ENCODE measurements at regions not wholly inside any gene's neighbourhood (a gene's known extent, or its start where the extent isn't known, plus 50 kb on each side); places are given as distances from the start of the nearest gene placed in this dataset.

DNA sequence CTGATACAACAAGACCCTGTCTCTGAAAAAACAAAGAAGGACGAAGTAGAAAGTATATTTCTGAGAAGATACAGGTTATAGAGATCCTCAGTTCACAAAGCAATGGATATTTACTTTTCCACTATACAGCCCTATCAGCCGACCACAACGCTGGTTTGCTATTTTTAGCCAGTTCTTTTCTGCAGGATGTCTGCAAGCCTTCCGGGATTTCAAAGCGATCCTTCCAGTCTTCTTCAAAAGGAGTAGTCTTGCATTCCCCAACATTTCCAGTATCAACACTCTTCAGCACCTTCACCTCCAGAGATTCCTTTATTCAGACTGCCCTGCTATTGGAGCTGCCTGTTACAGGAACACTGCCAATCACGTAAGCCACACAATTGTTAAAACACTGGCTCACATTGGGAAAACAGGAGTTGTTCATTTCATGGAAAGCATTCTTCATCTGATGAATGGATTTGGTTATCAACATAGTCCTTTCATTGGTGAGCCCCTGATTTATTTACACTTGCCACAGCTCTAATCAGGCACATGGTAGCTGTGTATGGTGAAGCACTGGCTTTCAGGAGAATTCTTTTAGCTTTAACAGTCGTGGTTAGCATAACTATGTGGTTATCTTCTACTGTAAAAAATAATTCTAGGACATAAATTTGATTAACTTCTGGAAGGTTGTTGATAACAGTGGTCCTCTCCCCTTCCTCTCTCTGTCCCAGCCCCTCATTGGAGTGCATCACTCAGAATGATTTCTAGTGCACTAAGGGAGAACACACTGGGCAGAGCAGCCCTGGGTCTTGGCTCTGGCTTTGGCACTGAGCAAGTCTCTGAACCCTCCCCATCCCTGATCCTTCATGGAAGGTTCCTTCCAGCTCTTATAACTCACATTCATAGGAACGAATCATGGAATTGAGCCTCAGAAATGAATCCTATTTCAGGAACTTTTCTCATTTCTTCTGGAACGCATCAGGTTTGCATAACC, 109.9 kb upstream of the SORBS2 start:
- no peak overlapping the region for H3K4me3 ChIP-seq
- no peaks in the 10 kb centered on the region for H3K36me3 ChIP-seq
- no peak for DNase-seq
- peaks cover 4% of the 10 kb centered on the region for H3K4me1 ChIP-seq (ENCODE audit: insufficient read depth)
- H3K9me3 ChIP-seq: no peaks in the 10 kb centered on the region
- no peak overlapping the region for H3K27ac ChIP-seq
- H3K27me3 ChIP-seq: no peaks in the 10 kb centered on the region
- 19 to 23% (median 20%) methylated on average over 9 of the region's 9 CpGs for WGBS, 3 donors
- intact Hi-C loops (cut with DNase I): no loop called here
- no peak for TF ChIP-seq EP300 (IDR thresholded peaks at IDR 0.05)
- no peak for TF ChIP-seq POLR2A (IDR thresholded peaks at IDR 0.05)
- TF ChIP-seq, protein P1, sequence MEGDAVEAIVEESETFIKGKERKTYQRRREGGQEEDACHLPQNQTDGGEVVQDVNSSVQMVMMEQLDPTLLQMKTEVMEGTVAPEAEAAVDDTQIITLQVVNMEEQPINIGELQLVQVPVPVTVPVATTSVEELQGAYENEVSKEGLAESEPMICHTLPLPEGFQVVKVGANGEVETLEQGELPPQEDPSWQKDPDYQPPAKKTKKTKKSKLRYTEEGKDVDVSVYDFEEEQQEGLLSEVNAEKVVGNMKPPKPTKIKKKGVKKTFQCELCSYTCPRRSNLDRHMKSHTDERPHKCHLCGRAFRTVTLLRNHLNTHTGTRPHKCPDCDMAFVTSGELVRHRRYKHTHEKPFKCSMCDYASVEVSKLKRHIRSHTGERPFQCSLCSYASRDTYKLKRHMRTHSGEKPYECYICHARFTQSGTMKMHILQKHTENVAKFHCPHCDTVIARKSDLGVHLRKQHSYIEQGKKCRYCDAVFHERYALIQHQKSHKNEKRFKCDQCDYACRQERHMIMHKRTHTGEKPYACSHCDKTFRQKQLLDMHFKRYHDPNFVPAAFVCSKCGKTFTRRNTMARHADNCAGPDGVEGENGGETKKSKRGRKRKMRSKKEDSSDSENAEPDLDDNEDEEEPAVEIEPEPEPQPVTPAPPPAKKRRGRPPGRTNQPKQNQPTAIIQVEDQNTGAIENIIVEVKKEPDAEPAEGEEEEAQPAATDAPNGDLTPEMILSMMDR (IDR thresholded peaks at IDR 0.05): no peak

DNA sequence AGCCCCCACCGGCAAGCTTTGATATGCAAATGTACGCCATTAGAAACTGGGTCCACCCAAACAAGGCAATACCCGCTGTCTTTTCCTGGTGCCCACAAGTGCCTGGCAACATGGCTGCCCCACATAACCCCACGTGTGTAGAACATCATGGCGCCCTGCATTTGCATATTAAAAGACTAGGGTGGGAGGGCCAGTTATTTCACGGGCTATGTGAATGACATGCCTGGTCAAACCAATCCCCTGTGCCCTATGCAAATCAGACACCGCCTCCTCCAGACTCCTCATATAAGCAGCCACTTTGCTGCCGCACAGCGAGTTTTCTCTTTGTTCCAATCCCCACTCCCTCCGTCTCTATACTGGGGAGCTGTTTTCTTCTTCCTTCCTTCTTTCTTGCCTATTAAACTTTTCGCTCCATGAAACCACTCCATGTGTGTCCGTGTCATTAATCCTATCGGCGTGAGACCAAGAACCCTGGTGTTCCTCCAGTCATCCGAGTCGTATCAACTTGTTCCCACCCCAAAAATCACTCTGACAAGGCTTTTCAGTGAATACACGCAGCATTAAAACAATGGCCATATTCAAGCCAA, 112.6 kb upstream of the SORBS2 start:
- intact Hi-C loops (cut with DNase I): no loop called here
- no peaks in the 10 kb centered on the region for H3K27me3 ChIP-seq
- H3K4me3 ChIP-seq: no peak overlapping the region
- H3K4me1 ChIP-seq (ENCODE audit: insufficient read depth): peaks cover 4% of the 10 kb centered on the region
- TF ChIP-seq EP300 (IDR thresholded peaks at IDR 0.05) (no peak), POLR2A (IDR thresholded peaks at IDR 0.05) (no peak)
- TF ChIP-seq, protein P1 (IDR thresholded peaks at IDR 0.05): no peak
- H3K27ac ChIP-seq: no peak overlapping the region
- H3K9me3 ChIP-seq: no peaks in the 10 kb centered on the region
- 95% methylated on average over 17 of the region's 17 CpGs for WGBS, 3 donors
- DNase-seq: no peak
- no peaks in the 10 kb centered on the region for H3K36me3 ChIP-seq

DNA sequence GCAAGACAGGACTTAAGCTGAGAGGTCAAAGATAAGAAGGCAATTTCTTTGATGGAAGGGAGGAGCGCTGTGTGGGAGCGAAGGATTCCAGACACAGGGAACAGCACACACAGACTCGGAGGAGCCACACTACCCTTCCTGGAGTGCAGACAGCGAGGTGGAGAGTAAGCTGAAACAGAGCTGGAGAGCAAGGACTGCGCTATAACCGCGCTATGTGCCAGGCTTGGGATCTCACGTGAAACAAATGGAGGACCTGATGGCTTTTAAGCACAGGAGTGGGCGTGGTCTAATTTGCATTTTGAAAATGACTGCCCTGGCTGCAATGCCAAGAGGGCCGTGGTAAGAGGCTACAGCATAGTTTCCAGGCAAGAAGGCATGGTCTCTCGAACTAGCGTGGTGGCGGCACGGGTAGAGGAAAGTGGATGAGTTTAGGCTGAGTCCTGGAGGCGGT, 113.9 kb upstream of the SORBS2 start:
- WGBS, 3 donors: 71 to 86% (median 75%) methylated on average over 15 of the region's 15 CpGs
- no peaks in the 10 kb centered on the region for H3K27me3 ChIP-seq
- peaks cover 4% of the 10 kb centered on the region for H3K4me1 ChIP-seq (ENCODE audit: insufficient read depth)
- no peak overlapping the region for H3K4me3 ChIP-seq
- H3K36me3 ChIP-seq: no peaks in the 10 kb centered on the region
- intact Hi-C loops (cut with DNase I): no loop called here
- no peaks in the 10 kb centered on the region for H3K9me3 ChIP-seq
- no peak overlapping the region for H3K27ac ChIP-seq
- DNase-seq: no peak
- TF ChIP-seq EP300 (IDR thresholded peaks at IDR 0.05): no peak
- TF ChIP-seq POLR2A (IDR thresholded peaks at IDR 0.05): no peak
- TF ChIP-seq, protein P1 (IDR thresholded peaks at IDR 0.05): no peak

DNA sequence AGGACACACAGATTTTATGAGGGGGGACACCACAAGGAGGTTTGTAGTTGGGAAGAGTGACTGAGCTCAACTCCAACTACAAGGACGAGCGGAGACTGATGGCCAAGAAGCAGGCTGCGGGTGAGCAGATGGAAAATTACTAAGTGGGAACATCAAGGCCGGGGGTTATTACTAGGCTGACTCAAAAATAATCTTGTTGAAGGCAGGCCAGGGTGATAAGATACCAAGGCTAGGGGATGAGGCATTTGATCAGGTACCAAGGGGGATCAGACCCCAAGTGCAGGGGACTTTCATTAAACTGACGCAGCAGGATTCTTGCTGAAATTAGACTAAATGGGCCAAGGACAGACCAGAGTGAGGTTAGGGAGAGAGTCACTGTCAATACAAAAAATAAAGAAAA, 119.4 kb upstream of the SORBS2 start:
- H3K4me3 ChIP-seq: no peak overlapping the region
- no peaks in the 10 kb centered on the region for H3K9me3 ChIP-seq
- no peaks in the 10 kb centered on the region for H3K4me1 ChIP-seq (ENCODE audit: insufficient read depth)
- 89 to 95% (median 95%) methylated on average over 5 of the region's 5 CpGs for WGBS, 3 donors
- no peak for DNase-seq
- intact Hi-C loops (cut with DNase I): no loop called here
- no peaks in the 10 kb centered on the region for H3K27me3 ChIP-seq
- TF ChIP-seq EP300 (IDR thresholded peaks at IDR 0.05): no peak
- no peak for TF ChIP-seq POLR2A (IDR thresholded peaks at IDR 0.05)
- TF ChIP-seq, protein P1 (IDR thresholded peaks at IDR 0.05): no peak
- no peaks in the 10 kb centered on the region for H3K36me3 ChIP-seq
- no peak overlapping the region for H3K27ac ChIP-seq

Data from ovary (tissue), 7 donors.